HK-2 (cell line): ENCODE measurements at regions not wholly inside any gene's neighbourhood (a gene's known extent, or its start where the extent isn't known, plus 50 kb on each side); places are given as distances from the start of the nearest gene placed in this dataset.

Experiments
- DNase-seq: peaks from one replicate; pipeline ENCODE4 v3.0.0-alpha.2; 2018; ENCODE audit not compliant: unreplicated experiment

DNA sequence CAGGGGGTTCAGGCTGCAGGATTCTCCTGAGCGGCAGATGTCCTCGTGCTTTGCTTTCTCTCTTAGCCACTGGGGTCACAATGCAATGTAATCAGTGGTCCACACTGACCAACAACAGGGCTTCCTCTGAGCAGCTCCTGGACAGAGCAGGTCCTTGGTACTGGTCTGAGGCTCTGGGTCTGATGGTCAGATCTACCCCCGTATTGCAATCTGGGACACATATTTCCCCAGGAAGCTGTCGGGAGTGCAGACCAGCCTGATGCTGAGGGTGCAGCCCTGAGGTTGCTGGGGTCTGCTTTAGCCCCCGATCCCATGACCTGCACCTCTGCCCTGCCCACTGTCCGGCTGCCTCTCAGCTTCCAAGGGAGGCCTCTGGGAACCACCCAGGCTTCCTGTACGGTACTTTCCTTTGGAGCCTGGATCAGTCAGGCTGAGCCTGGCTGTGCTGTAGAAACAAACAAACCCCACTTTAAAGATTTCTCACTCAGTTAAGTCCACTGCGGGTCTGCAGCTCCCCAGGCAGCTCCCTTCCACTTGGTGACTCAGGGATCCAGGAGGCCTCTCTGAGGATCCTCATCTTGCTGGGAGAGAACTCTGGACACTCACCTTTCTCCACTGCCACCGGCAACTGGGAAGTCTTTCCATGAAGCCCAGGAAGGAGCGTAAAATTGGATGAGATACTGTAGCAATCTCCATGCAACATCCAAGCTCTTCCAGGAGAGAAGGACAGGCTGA, 1046.6 kb downstream of the TBC1D22A start:
- DNase-seq: no peak

DNA sequence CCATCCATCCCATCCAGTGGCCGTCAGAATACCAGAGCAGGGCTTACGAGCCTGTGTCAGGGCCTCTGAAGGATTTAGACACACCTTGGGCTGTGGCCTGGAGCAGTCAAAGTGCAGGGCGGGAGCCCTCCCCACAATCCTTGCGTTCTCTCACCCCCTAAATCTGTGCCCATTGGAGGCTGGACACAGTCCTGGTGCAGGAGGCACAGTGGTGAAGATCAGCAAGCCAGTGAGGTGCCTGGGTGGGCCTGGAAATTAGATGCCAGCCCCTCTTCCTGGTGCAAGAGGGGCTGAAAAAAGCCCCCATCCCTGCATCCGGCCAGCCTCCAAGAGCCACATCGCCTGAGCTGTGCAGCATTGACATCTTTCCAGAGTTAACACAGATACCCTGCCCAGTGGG, 1045.8 kb downstream of the TBC1D22A start:
- no peak for DNase-seq

DNA sequence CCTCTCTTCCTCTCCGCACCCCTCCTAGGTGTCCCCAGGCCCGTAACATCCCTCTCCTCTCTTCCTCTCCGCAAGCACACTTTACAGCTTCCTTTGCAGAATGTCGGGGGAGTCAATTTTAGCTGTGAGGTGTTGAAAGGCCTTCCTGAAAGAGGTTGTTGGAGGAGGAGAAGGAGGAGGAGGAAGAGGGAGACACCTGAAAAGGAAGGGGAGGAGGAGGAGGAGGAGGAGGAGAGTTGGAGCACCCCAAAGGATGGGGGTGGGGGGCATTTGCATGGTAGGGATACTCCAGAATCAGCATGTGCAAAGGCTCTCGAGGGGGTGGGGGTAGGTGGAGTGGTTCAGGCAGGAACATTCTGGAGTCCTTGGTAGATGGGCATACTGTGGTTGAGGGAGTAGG, 1045.1 kb downstream of the TBC1D22A start:
- DNase-seq: no peak

DNA sequence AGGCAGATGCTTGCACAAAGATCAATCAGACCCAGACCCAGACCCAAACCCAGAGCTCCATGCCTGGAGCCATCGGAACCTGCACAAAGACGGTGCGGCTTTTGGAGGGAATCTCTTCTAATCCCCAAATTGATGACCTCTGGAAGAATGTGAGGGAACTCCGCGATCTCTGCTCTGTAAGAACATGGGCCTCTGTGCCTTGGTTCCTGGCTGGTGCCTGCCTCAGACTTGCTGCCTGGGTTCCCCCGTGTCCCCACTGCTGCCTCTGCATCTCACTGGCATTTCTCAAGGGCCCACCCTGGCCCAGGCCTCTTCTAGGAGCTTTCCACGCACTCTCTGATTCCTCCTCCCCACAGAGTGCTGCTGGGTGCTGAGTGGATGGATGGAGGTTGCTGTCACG, 1044.4 kb downstream of the TBC1D22A start:
- DNase-seq: no peak

DNA sequence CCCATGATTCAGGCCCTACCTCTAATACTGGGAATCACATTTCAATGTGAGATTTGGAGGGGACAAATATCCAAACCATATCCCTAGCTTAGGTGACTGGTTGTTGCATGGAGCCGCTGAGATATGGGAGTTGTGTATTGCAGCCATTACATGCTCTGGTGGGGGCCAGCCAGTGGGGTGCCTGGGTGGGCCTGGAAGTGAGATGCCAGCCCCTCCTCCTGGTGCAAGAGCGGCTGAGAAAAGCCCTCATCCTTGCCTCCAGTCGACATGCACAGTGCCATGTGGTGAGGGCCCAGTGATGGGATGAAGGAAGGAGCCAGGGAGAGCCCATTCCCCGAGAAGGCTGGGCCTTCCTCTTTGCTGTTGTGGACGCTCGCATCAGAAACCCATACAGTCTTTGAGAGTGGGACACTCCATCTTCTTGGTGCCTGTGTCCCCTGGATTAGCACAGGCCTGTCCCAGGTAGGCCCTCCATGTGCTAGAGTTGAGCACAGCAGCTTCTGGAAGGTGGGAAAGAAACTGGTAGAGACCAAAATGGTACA, 1043.0 kb downstream of the TBC1D22A start:
- no peak for DNase-seq

DNA sequence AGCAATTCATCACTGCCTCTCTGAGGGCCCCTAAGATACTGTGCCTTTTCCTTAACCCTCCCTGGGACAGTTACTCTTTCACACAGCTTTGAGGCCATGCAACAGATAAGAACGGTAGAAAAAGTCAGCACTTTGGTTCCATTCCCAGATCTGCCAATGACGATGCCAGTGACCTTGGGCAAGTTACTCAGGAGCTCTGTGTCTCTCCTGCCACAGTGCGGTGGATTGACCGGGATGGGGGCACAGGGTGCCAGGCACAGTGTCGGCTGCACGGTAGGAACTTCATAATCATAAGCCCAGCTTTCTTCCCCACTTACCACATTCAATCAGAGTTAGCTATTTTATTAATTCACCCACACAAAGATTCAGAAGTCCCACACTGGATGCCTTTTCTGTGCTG, 1041.8 kb downstream of the TBC1D22A start:
- no peak for DNase-seq

DNA sequence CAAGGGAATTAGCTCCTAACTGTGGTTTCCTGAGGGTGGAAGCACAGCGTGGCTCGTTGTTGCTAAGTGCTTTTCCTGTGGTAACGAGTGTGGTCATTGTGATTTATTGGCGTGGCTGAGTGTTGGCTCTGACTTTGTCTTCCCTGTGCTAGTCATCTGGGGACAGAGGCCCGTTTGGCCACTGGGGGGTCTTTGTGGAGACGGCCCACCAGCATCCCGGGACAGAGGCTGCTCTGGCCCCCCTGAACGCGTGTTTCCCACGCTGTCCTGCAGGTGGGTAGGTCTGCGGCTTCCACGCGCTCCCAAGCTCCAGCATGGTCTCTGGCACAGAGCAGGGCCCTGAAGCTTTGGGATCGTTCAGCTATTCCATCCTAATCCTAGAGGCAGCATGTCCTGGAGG, 1040.0 kb downstream of the TBC1D22A start:
- no peak for DNase-seq

DNA sequence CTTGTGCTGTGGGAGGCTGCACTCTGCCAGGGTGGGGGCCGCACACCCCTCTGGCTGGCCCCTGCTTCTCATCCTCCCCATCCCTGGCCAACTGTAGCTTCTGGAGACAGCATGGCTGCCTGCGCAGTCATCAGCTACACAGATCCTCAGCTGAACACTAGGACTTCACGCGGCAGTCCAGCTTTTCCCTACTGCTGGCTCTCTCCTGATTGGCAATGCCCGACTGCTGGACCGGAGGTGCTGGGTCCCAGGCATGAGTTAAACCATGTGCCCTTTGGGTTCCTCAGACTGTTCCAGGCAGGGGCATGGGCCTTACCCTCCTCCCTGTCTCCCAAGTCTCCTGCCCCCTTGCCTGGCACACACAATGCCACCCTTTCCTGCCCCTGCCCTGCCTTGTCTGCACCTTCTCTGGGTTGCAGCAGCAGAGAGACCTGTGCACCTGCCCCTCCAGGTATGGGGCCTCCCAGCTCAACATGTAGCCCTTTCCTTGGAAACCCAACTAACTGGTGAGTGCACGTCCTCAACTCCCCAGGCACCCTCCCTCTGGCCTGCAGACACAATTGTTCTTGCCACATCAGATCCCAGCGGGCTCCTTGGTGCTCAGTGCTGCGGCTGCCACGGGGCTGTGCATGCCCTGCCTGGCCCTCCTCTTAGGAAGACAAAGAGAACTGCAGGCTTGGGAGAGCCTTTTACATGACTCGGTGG, 1039.2 kb downstream of the TBC1D22A start:
- DNase-seq: no peak

DNA sequence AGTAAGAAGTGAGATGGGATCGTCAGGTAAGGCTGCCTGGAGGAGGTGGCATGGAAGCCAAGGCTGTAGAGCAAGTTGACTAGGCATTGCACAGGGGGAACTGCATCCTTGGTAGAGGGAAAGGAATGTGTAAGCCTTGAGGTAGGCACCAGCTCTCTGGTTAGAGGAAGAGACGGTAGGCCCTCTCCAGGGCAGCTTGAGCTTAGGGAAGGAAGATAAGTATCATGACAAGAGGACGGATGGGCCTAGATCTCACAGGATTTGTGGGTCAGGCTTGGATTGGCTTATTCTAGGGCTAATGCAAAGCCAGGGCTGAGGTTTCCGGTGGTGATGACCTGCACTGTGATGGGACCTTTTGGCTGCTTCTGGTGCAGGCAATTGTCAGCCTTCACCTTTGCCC, 1035.8 kb downstream of the TBC1D22A start:
- DNase-seq: no peak

DNA sequence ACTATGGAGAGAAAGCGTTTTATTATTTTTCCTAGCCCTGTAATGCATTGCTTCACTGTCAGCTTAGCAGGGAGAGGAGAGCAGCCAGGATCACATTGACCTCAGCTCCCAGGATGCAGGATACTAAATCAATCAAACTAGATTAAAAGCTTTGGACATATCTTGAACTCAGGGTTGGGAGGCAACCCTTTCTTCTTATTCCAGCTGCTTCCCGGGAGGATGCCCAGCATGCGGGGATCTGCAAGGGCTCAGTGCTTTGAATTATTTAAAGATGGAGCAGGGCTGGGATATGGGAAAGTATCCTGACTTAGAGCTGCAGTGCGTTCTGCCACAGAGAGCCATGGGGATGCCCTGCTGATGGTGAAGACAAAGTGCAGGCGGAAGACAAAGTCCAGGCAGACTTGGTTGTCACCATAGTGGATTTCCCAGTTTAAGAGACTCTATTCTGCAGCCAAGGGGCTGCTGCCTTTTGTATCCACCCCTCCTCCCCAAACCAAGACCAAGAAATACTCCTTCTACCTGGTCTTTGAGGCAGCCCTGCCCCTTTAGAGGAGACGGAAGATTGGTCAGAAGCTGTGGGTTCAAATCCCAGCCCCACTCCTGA, 1035.0 kb downstream of the TBC1D22A start:
- DNase-seq: no peak

DNA sequence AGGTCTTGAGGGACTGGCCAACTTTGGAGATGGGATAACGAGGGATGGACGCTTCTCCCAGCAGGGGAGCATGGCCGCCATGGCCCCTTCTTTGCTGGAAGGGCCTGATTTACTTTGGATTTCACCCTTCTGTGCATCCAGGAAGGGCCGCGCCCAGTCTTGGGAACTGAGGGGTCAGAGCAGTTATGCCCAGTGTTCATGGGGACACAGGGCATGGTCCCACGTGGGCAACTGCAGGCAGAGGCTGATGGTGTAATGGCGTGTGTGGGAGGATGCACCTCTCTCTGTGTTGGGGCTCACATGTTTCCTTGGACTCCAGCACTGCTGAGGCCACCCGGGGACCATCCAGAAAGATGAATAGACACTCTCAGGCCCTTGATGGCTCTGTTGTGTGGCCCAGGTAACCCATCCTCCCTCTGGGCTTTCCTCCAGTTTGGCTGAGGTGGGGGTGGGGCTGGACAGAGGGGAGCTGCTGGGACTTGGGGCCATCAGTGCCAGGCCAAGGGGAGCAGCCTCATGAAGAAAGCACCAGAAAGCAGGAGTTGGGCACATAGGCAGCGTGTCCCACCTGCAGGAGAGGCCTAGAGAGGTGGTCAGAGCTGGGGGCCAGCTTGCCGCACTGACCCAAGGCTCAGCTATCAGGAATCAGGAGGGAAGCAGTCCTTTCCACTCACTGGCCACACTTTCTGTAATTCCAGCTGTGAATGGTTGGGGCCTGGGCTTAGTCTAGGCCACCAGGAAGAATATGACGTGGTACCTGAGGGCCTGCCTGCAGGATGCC, 1033.9 kb downstream of the TBC1D22A start:
- no peak for DNase-seq

DNA sequence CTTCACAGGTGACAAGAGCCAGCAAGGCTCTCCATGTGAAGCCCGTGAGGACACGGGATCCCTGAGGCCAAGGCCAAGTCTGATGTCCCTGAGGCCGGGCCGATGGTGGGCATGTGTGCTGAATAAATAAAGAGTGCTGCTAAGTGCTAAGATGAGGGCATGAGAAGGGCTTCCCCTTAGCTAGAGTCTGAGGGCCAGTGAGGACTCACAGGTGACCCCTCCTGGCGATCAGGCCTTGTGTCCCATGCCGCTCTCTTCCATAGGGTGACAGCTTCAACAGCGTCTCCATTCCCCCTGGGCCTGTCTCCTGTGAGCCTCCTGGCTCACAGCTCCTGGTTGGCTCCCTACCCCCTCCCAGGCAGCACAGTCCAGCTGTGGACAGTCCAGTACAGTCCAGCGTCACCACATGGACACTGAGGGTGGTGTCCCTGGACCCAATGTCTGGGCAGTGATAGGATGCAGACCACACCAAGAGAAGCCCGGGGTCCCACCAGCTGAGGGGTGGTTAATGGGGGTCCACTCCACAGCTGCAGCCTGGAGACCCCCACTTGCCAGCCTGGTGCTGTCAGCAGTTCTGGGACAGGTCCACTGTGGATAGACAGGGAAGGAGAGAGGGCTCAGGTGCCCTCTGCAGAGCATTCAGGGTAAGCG, 1033.2 kb downstream of the TBC1D22A start:
- no peak for DNase-seq

DNA sequence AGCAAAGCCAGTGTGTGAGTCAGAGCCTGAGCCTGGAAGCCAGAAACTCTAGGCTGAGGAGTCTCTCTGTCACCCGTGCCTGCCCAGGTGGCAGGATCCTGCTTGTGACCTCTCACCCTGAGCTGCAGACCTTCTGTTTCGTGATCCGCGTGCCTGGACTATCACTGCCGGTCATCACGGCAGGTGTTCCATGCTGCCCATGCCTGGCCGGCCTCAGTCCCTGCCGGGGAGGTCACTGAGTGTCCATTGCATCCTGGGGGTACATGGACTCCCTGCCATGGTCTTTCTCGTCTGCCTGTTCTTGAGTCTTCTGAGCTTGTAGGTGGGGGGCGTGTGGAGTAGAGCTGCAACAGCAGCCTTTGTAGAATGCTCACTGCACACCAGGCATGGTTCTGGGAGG, 1032.4 kb downstream of the TBC1D22A start:
- DNase-seq: no peak

DNA sequence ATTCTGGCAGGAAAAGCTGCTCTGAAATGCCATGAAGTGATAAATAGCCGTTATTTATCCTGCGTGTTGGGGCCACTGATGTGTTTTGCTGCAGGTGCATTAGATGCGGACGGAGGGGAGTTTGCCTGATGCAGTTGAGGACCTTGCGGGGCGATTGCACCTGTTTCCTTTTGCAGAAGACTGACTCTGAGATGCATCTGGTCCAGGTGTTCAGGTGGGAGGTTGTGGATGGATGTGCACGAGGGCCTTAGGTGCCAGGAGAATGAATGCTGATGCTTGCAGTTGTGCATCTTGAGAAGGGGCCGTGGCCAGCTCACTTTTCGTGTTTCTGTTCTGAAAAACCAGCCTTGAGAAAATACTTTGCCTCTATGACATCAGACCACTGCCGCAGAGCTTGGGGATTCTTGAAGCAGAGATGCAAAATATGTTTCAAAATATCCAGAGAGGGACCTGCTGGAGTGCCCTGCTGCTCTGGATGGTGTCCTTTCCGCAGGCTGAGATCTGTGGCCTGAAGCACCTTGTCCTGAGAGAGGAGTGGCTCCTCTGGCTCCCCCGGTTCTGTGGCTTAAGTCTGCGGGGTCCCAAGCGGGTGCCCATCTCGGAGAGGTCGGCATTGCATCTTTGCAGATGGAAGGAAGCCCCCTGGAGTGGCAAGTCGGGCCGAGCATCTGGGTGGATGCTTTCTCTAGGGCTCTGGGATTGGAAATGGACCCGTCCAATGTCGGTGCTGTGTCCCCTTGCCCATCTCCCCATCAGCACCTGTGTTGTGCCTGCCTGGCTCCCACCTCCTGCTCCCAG, 1031.1 kb downstream of the TBC1D22A start:
- DNase-seq: no peak

DNA sequence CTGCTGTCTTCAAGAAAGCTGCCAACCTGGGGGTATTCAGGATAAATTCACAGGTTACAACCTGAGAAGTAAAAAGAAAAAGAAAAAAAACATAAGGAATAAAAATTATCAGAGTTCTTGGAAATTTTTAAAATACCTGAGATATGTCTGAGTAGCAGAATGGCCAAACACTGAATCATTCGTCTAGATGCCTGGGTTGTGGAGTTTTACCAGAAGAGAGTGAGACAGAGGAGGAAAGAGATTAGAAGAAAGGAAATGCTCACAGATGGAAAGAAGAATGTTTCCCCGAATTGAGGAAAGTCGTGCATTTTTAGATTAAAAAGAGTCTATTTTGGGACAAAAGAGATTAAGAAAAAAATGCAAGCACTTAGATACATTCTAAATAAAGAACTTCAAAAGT, 1026.7 kb downstream of the TBC1D22A start:
- DNase-seq: no peak

DNA sequence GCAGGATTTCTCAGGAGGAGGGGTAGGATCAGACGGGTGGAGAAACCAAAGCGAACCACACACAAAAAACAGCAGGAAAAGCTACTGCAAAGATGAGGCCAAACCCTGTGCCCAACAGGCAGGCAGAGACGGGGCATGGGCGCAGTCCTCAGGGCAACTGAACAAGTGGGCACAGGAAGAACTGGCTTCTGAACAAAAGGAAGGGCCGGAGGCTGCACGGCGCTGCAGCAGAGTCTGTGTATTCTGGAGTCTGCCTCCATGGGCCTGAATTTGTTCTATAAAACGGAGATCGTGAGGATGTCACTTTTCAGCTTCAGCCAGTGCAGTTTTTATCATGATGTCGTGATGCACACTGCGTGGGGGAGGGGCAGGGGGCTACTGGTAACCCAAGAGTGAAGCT, 1026.0 kb downstream of the TBC1D22A start:
- DNase-seq: no peak

DNA sequence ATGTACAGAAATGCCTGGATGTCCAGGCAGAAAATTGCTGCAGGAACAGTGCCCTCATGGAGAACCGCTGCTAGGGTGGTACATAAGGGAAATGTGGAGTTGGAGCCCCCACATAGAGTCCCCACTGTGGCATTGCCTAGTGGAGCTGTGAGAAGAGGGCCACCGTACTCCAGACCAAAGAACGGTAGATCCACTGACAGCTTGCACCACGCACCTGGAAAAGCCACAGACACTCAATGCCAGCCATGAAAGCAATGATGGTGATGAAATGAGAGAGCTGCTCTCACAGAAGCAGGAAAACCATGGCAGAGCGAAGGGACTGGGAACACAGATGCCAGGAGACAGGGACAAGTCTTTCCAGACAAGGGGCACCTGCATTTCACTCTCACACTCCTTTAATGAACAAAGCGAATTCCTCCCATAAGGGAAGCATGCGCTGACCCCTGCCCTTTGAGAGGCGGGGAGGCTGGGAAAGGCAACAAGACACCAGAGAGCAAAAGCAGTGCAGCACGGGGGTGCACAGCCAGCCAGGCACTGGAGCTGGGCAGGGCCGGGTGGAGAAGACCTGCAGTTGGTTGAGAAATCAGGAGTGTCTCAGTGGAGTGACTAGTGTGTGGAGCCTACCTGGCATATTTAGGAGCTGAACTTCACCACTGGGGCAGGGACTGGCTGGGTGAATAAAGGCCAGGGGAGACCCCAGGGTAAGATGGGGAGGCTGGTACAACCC, 1025.2 kb downstream of the TBC1D22A start:
- no peak for DNase-seq

DNA sequence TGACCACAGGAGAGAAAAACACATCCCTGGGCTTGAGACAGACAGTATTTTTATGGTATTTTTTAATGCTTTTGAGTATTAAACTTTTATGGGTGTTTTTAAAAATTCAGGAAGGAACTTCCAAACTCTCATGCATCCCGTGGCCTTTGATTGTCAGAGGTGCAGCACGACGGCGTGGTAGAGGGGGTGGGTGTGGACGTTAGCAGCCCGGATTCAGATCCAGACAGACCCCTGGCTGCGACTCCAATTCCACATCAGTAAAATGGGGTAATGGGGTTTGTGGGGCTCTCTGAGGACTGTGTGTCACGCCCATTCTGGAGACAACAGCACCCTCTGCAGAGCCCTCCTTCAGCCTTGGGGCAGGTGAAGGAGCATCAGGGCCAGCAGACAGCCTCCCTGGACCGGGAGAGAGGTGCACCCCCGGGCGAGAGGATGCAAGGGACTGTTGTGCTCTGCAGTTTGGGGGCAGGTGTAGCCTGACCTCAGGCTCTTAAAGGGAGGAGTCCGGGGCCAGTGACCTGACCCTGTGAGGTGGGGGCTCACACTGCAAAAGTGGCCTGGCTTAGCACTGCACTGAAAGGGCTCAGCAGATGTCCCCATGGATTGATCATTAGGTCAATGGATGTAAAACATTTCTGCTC, 1024.3 kb downstream of the TBC1D22A start:
- DNase-seq: no peak

DNA sequence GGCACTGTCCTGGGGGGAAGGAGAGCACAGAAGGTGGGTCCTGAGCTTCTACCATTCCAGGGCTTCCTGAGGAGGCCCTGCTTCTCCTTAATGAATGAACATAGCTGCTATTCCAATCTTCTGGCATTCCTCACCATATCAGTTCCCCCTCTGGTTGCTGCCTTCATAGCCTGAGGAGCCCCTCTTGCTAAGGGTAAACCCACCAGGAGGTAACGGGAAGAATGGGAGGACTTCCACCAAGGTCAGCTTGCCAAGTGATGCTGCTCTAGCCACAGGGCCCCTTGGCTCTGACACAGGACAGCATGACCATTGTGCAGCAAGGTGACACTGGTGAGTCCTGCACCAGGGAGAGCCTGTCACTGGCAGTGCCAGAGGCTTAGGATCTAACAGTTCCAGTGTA, 1022.5 kb downstream of the TBC1D22A start:
- DNase-seq: no peak
